HepG2 (cell line): ENCODE measurements at regions not wholly inside any gene's neighbourhood (a gene's known extent, or its start where the extent isn't known, plus 50 kb on each side); places are given as distances from the start of the nearest gene placed in this dataset.

Experiments
- ASH2L ChIP-seq: fragments of 300-600, 200-600 bp; sonication (generic); IDR thresholded peaks from 2 replicates; pipeline ENCODE4 v1.7.0; 2017; ENCODE audit warnings: low read depth, mild to moderate bottlenecking, moderate library complexity, mixed read lengths, low read length; ENCODE audit not compliant: insufficient read length
- CHD4 ChIP-seq: fragments of 200-600 bp; sonication (generic); IDR thresholded peaks from 2 replicates; pipeline ENCODE4 v1.7.0; 2017; ENCODE audit warnings: mild to moderate bottlenecking, low read length, borderline replicate concordance
- HOXA3 ChIP-seq: sonication (generic); formaldehyde crosslinking; IDR thresholded peaks from 2 replicates; pipeline ENCODE4 v1.5.0; 2020; ENCODE audit warnings: missing genetic modification reagents
- MED13 ChIP-seq: sonication (generic); formaldehyde crosslinking; IDR thresholded peaks from 2 replicates; pipeline ENCODE4 v1.5.0; 2020; ENCODE audit warnings: missing genetic modification reagents
- ONECUT2 ChIP-seq: sonication (generic); formaldehyde crosslinking; IDR thresholded peaks from 2 replicates; pipeline ENCODE4 v1.4.0; 2020; ENCODE audit warnings: missing genetic modification reagents
- PAXIP1 ChIP-seq: sonication (generic); formaldehyde crosslinking; conservative IDR thresholded peaks from 2 replicates; pipeline ENCODE4 v1.4.0; 2020; ENCODE audit warnings: mild to moderate bottlenecking, missing genetic modification reagents, moderate library complexity
- SAP130 ChIP-seq: IDR thresholded peaks from 2 replicates; pipeline ENCODE4 v1.6.1; 2016; ENCODE audit warnings: low read depth
- SIX4 ChIP-seq: sonication (generic); formaldehyde crosslinking; IDR thresholded peaks from 2 replicates; pipeline ENCODE4 v1.4.0; 2020; ENCODE audit warnings: missing genetic modification reagents
- STAT5B ChIP-seq: sonication (generic); formaldehyde crosslinking; IDR thresholded peaks from 2 replicates; pipeline ENCODE4 v1.4.0; 2020; ENCODE audit warnings: missing genetic modification reagents
- ZNF17 ChIP-seq: sonication (generic); formaldehyde crosslinking; IDR thresholded peaks from 2 replicates; pipeline ENCODE4 v1.5.0; 2020; ENCODE audit warnings: mild to moderate bottlenecking, missing genetic modification reagents
- ZNF281 ChIP-seq: sonication (generic); formaldehyde crosslinking; IDR thresholded peaks from 2 replicates; pipeline ENCODE4 v1.4.0; 2020; ENCODE audit warnings: missing genetic modification reagents, borderline replicate concordance
- ZNF367 ChIP-seq: sonication (generic); formaldehyde crosslinking; IDR thresholded peaks from 2 replicates; pipeline ENCODE4 v1.4.0; 2020; ENCODE audit warnings: missing genetic modification reagents, borderline replicate concordance
- ZNF530 ChIP-seq: sonication (generic); formaldehyde crosslinking; IDR thresholded peaks from 2 replicates; pipeline ENCODE4 v1.5.0; 2020; ENCODE audit warnings: low read depth, mild to moderate bottlenecking, missing genetic modification reagents
- ZNF616 ChIP-seq: sonication (generic); formaldehyde crosslinking; IDR thresholded peaks from 2 replicates; pipeline ENCODE4 v1.5.0; 2020; ENCODE audit warnings: low read depth, mild to moderate bottlenecking, missing genetic modification reagents
- ZNF839 ChIP-seq: sonication (generic); formaldehyde crosslinking; IDR thresholded peaks from 2 replicates; pipeline ENCODE4 v1.4.0; 2020; ENCODE audit warnings: missing genetic modification reagents, mild to moderate bottlenecking, borderline replicate concordance
- TF ChIP-seq, protein P1 (sequence below): sonication (generic); formaldehyde crosslinking; IDR thresholded peaks from 2 replicates; pipeline ENCODE4 v1.4.0; 2020; ENCODE audit warnings: mild to moderate bottlenecking, missing genetic modification reagents
- TF ChIP-seq, protein P2 (sequence below): sonication (generic); formaldehyde crosslinking; IDR thresholded peaks from 2 replicates; pipeline ENCODE4 v1.5.1; 2020; ENCODE audit warnings: mild to moderate bottlenecking, missing genetic modification reagents

DNA sequence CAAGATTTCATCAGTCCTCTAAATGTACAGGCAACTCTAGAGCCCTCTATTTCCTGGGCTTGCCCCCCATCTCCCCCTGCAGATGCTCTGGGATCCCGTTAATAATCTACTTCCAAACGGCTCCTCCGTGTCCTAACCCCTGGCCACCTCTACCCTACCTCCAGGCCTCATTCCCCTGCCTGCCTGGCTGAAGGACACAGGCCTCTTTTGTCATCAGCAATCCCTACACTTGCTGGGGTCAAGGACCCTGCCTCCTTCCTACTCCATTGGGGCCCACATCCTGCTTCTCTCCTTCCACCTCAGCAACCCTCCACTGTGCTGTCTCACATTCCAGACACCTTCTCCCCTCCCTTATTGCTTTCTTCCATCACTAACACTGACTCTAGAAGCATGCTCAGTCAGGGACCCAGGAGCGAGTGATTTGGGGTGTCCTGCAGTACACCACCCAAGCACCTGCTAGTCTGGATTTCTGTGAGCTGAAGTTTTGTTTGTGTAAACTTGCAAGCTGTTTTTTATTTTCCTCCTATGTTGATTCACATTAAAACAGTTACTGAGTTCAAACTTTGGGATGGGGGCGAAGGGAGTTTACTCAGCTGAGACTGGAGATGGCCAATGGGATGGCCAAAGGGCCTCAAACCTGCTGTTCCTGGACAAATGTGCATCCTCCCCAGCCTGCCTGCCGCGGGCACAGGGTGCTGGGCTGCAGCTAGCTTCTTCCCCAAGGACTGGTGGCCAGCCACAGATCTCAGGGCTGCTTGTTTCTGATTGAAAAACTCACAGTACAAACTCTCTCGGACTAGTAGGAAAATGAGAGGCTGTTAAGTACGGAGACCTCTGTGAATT, 314.7 kb downstream of the FOXO1 start (continued):
- TF ChIP-seq ZNF839 (CRISPR knock-in tag) = no peak
- TF ChIP-seq, protein P1, sequence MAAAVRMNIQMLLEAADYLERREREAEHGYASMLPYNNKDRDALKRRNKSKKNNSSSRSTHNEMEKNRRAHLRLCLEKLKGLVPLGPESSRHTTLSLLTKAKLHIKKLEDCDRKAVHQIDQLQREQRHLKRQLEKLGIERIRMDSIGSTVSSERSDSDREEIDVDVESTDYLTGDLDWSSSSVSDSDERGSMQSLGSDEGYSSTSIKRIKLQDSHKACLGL (CRISPR knock-in tag) = no peak
- TF ChIP-seq CHD4 = peak; percentile 53; the same call in 1 of the 2 replicates
- TF ChIP-seq, protein P2, sequence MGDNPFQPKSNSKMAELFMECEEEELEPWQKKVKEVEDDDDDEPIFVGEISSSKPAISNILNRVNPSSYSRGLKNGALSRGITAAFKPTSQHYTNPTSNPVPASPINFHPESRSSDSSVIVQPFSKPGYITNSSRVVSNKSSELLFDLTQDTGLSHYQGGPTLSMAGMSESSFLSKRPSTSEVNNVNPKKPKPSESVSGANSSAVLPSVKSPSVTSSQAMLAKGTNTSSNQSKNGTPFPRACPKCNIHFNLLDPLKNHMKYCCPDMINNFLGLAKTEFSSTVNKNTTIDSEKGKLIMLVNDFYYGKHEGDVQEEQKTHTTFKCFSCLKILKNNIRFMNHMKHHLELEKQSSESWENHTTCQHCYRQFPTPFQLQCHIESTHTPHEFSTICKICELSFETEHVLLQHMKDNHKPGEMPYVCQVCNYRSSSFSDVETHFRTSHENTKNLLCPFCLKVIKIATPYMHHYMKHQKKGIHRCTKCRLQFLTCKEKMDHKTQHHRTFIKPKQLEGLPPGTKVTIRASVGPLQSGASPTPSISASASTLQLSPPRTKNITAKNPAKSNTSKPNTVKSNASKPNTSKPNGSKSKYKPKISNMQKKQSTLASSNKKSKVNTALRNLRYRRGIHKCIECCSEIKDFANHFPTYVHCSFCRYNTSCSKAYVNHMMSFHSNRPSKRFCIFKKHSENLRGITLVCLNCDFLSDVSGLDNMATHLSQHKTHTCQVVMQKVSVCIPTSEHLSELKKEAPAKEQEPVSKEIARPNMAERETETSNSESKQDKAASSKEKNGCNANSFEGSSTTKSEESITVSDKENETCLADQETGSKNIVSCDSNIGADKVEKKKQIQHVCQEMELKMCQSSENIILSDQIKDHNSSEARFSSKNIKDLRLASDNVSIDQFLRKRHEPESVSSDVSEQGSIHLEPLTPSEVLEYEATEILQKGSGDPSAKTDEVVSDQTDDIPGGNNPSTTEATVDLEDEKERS (CRISPR knock-in tag) = no peak
- TF ChIP-seq ZNF17 = no peak
- TF ChIP-seq STAT5B = no peak
- TF ChIP-seq ZNF616 (CRISPR knock-in tag) = no peak
- 0 out of 2 replicates have a peak, but pooled peaks have one; percentile 31 for TF ChIP-seq SIX4 (CRISPR knock-in tag)
- TF ChIP-seq SAP130 (CRISPR knock-in tag) = peak; percentile 37; the same call in 1 of the 2 replicates
- TF ChIP-seq ASH2L = peak; percentile 8
- no peak for TF ChIP-seq ZNF530 (CRISPR knock-in tag)
- 0 out of 2 replicates have a peak, but pooled peaks have one; percentile 70 for TF ChIP-seq MED13 (CRISPR knock-in tag)
- peak; percentile 17; the same call in 1 of the 2 replicates for TF ChIP-seq ZNF281
- peak; percentile 56; the same call in 1 of the 2 replicates for TF ChIP-seq HOXA3 (CRISPR knock-in tag)
- no peak for TF ChIP-seq ONECUT2
- TF ChIP-seq PAXIP1 (CRISPR knock-in tag) = peak; percentile 76
- TF ChIP-seq ZNF367 (CRISPR knock-in tag) = no peak
